Liver (tissue), 8 donors: ENCODE measurements at regions not wholly inside any gene's neighbourhood (a gene's known extent, or its start where the extent isn't known, plus 50 kb on each side); places are given as distances from the start of the nearest gene placed in this dataset.

ENCODE experiments used
- DNase-seq: peaks from one replicate; pipeline ENCODE4 v3.0.0-alpha.2; 2017; ENCODE audit warnings: low spot score
- H3K27ac ChIP-seq, 2 donors: one replicate each; pipeline ENCODE4 v1.7.0; 2013; ENCODE audit warnings: inconsistent platforms in 2 of 2, low read length in 2 of 2, control low read depth in 1 of 2, low read depth in 1 of 2, mild to moderate bottlenecking in 1 of 2
- H3K27me3 ChIP-seq, 4 donors: one replicate each; pipeline versions ENCODE4 v1.6.1 to v1.7.0; 2013; ENCODE audit warnings: low read length in 3 of 4, inconsistent platforms in 1 of 4, mild to moderate bottlenecking in 1 of 4, moderate library complexity in 1 of 4; ENCODE audit not compliant: control insufficient read depth in 4 of 4, insufficient read depth in 4 of 4
- H3K36me3 ChIP-seq, 4 donors: one replicate each; pipeline versions ENCODE4 v1.6.1 to v1.7.0; 2013; ENCODE audit warnings: low read length in 3 of 4, mild to moderate bottlenecking in 3 of 4, low read depth in 1 of 4, moderate library complexity in 1 of 4; ENCODE audit not compliant: control insufficient read depth in 4 of 4, insufficient read depth in 3 of 4
- H3K4me1 ChIP-seq, 4 donors: one replicate each; pipeline versions ENCODE4 v1.6.1 to v1.7.0; 2013; ENCODE audit warnings: low read length in 3 of 4, mild to moderate bottlenecking in 3 of 4, moderate library complexity in 1 of 4; ENCODE audit not compliant: control insufficient read depth in 4 of 4, insufficient read depth in 4 of 4
- H3K4me3 ChIP-seq, 3 donors: one replicate each; pipeline versions ENCODE4 v1.6.1 to v1.7.0; 2013; ENCODE audit warnings: low read length in 3 of 3, control low read depth in 1 of 3, low read depth in 1 of 3, mild to moderate bottlenecking in 1 of 3
- H3K9ac ChIP-seq, 2 donors: one replicate each; pipeline ENCODE4 v1.7.0; 2013; ENCODE audit warnings: low read length in 2 of 2, mild to moderate bottlenecking in 2 of 2, moderate library complexity in 2 of 2, control low read depth in 1 of 2, low read depth in 1 of 2
- H3K9me3 ChIP-seq, 4 donors: one replicate each; pipeline versions ENCODE4 v1.6.1 to v1.7.0; 2013; ENCODE audit warnings: low read length in 3 of 4; ENCODE audit not compliant: control insufficient read depth in 4 of 4
- CTCF ChIP-seq: fragments of 150-350 bp; IDR thresholded peaks from 2 replicates; pipeline ENCODE4 v1.5.1; 2017; ENCODE audit warnings: improper control_type of control experiment, low read depth, low read length; ENCODE audit not compliant: missing input control
- EGR1 ChIP-seq, 2 donors: IDR thresholded peaks; 2 replicates each; pipeline ENCODE4 v1.6.1; 2016 to 2018; ENCODE audit warnings: antibody characterized with exemption in 2 of 2, low read depth in 2 of 2
- FOXA1 ChIP-seq: IDR thresholded peaks from 2 replicates; pipeline ENCODE4 v1.6.1; 2016; ENCODE audit warnings: antibody characterized with exemption
- FOXA2 ChIP-seq: IDR thresholded peaks from 2 replicates; pipeline ENCODE4 v1.6.1; 2016; ENCODE audit warnings: antibody characterized with exemption
- GABPA ChIP-seq, 2 donors: IDR thresholded peaks in 1 of 2; conservative IDR thresholded peaks in 1 of 2; 2 replicates each; pipeline ENCODE4 v1.6.1; 2016; ENCODE audit warnings: antibody characterized with exemption in 2 of 2, mild to moderate bottlenecking in 1 of 2, moderate library complexity in 1 of 2
- HNF4A ChIP-seq, 2 donors: conservative IDR thresholded peaks; 2 replicates each; pipeline ENCODE4 v1.6.1; 2016; ENCODE audit warnings: antibody characterized with exemption in 2 of 2, mild to moderate bottlenecking in 2 of 2
- HNF4G ChIP-seq: IDR thresholded peaks from 2 replicates; pipeline ENCODE4 v1.6.1; 2016; ENCODE audit warnings: antibody characterized with exemption
- JUND ChIP-seq, 2 donors: IDR thresholded peaks; 2 replicates each; pipeline ENCODE4 v1.6.1; 2016; ENCODE audit warnings: antibody characterized with exemption in 2 of 2
- NR2F2 ChIP-seq: IDR thresholded peaks from 2 replicates; pipeline ENCODE4 v1.6.1; 2016; ENCODE audit warnings: antibody characterized with exemption
- RAD21 ChIP-seq, 2 donors: IDR thresholded peaks; 2 replicates each; pipeline ENCODE4 v1.6.1; 2016; ENCODE audit warnings: antibody characterized with exemption in 2 of 2, mild to moderate bottlenecking in 2 of 2
- RXRA ChIP-seq, 2 donors: IDR thresholded peaks; 2 replicates each; pipeline ENCODE4 v1.6.1; 2017 to 2018; ENCODE audit warnings: antibody characterized with exemption in 2 of 2, mild to moderate bottlenecking in 1 of 2
- SP1 ChIP-seq: IDR thresholded peaks from 2 replicates; pipeline ENCODE4 v1.6.1; 2018; ENCODE audit warnings: antibody characterized with exemption, mild to moderate bottlenecking
- YY1 ChIP-seq: IDR thresholded peaks from 2 replicates; pipeline ENCODE4 v1.6.1; 2016; ENCODE audit warnings: antibody characterized with exemption, mild to moderate bottlenecking
- WGBS: extraction: QIAGEN DNeasy Blood & Tissue Kit; methylation state at CpG from one replicate; pipeline ENCODE4 v1.1.7; 2013; 5-methylcytosine and 5-hydroxymethylcytosine counted together
- TF ChIP-seq, protein P1 (sequence below): IDR thresholded peaks from 2 replicates; pipeline ENCODE4 v1.6.1; 2016; ENCODE audit warnings: antibody characterized with exemption, mild to moderate bottlenecking
- TF ChIP-seq, protein P2 (sequence below): IDR thresholded peaks from 2 replicates; pipeline ENCODE4 v1.6.1; 2016; ENCODE audit warnings: antibody characterized with exemption
- TF ChIP-seq, protein P3 (sequence below): IDR thresholded peaks from 2 replicates; pipeline ENCODE4 v1.6.1; 2016; ENCODE audit warnings: antibody characterized with exemption
- TF ChIP-seq, protein P4 (sequence below): IDR thresholded peaks from 2 replicates; pipeline ENCODE4 v1.6.1; 2016; ENCODE audit warnings: antibody characterized with exemption
- donor health status: healthy.
- donor health status: healthy.
- donor health status: healthy.
- donor health status: healthy.
- donor health status: healthy.

DNA sequence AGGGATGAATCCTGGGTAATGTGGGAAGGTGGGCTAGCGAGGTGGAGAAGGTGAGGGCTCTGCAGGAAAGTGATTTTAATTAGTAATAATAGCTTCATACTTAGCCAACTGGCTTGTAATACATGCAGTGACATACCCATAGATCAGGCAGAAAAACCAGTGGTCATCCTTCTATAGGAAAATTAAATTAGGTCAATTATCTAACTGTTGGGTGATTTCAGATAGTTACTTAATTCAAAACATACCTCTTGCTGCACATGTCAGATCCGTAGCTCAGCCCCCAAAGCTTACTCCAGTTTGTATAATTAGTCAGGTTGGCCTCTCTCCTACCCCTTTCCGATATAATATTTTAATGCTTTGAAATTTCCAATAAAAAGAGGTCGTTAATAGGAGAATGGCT is 137.0 kb downstream of the TMEM114 start:
- TF ChIP-seq YY1 (no peak), HNF4G (no peak), FOXA2 (no peak), SP1 (no peak), EGR1 (IDR thresholded peaks at IDR 0.05; ENCODE audit: low read depth in 2 of 2) (no peak), RXRA (IDR thresholded peaks at IDR 0.05) (no peak), FOXA1 (no peak), RAD21 (IDR thresholded peaks at IDR 0.05) (no peak), NR2F2 (no peak), GABPA (IDR thresholded peaks at IDR 0.05 in 1 of 2, conservative IDR thresholded peaks at IDR 0.05 in 1 of 2) (no peak), JUND (IDR thresholded peaks at IDR 0.05) (no peak)
- TF ChIP-seq, protein P1, sequence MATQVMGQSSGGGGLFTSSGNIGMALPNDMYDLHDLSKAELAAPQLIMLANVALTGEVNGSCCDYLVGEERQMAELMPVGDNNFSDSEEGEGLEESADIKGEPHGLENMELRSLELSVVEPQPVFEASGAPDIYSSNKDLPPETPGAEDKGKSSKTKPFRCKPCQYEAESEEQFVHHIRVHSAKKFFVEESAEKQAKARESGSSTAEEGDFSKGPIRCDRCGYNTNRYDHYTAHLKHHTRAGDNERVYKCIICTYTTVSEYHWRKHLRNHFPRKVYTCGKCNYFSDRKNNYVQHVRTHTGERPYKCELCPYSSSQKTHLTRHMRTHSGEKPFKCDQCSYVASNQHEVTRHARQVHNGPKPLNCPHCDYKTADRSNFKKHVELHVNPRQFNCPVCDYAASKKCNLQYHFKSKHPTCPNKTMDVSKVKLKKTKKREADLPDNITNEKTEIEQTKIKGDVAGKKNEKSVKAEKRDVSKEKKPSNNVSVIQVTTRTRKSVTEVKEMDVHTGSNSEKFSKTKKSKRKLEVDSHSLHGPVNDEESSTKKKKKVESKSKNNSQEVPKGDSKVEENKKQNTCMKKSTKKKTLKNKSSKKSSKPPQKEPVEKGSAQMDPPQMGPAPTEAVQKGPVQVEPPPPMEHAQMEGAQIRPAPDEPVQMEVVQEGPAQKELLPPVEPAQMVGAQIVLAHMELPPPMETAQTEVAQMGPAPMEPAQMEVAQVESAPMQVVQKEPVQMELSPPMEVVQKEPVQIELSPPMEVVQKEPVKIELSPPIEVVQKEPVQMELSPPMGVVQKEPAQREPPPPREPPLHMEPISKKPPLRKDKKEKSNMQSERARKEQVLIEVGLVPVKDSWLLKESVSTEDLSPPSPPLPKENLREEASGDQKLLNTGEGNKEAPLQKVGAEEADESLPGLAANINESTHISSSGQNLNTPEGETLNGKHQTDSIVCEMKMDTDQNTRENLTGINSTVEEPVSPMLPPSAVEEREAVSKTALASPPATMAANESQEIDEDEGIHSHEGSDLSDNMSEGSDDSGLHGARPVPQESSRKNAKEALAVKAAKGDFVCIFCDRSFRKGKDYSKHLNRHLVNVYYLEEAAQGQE = no peak
- TF ChIP-seq, protein P2, sequence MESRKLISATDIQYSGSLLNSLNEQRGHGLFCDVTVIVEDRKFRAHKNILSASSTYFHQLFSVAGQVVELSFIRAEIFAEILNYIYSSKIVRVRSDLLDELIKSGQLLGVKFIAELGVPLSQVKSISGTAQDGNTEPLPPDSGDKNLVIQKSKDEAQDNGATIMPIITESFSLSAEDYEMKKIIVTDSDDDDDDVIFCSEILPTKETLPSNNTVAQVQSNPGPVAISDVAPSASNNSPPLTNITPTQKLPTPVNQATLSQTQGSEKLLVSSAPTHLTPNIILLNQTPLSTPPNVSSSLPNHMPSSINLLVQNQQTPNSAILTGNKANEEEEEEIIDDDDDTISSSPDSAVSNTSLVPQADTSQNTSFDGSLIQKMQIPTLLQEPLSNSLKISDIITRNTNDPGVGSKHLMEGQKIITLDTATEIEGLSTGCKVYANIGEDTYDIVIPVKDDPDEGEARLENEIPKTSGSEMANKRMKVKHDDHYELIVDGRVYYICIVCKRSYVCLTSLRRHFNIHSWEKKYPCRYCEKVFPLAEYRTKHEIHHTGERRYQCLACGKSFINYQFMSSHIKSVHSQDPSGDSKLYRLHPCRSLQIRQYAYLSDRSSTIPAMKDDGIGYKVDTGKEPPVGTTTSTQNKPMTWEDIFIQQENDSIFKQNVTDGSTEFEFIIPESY = no peak
- TF ChIP-seq, protein P3, sequence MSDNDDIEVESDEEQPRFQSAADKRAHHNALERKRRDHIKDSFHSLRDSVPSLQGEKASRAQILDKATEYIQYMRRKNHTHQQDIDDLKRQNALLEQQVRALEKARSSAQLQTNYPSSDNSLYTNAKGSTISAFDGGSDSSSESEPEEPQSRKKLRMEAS = no peak
- 58% methylated on average over 4 of the region's 4 CpGs for WGBS
- no peak overlapping the region for H3K27ac ChIP-seq
- no peak overlapping the region for H3K9ac ChIP-seq
- no peaks in the 10 kb centered on the region for H3K36me3 ChIP-seq
- peaks cover 0 to 6% (median under 1%) of the 10 kb centered on the region in 4 donors for H3K9me3 ChIP-seq
- DNase-seq = no peak
- H3K4me3 ChIP-seq = no peak overlapping the region
- no peaks in the 10 kb centered on the region for H3K27me3 ChIP-seq
- H3K4me1 ChIP-seq = no peaks in the 10 kb centered on the region

- WGBS = 50% methylated on average over 3 of the region's 3 CpGs
- H3K27ac ChIP-seq = no peak overlapping the region
- H3K9me3 ChIP-seq = peaks cover 0 to 6% (median under 1%) of the 10 kb centered on the region in 4 donors
- no peaks in the 10 kb centered on the region for H3K27me3 ChIP-seq
- no peak for DNase-seq
- H3K4me3 ChIP-seq = no peak overlapping the region
- H3K9ac ChIP-seq = no peak overlapping the region
- no peaks in the 10 kb centered on the region for H3K36me3 ChIP-seq
- TF ChIP-seq, protein P3 = no peak
- TF ChIP-seq FOXA1 (no peak), YY1 (no peak)
- H3K4me1 ChIP-seq = no peaks in the 10 kb centered on the region
These were observed 137.4 kb downstream of the TMEM114 start for GRCh38 chr16:8452941-8453340.

DNA sequence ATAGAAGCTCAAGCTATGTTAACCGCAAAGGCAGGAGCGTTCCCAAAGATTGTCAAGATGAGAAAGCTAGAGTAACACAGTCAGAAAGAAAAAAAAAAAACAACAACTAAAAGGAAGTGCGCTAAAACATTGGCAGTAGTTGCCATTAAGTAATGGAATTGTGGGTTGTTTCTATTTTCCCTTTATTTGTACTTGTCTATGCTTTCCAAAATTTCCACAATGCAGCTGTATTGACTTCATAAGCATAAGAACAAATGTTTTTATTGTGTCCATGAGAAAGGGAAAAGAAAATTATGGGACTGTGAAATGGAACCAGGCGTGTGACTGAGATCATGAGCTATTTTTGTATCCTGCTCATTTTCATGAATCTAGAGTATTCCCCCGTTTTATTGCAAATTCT is 153.4 kb downstream of the TMEM114 start:
- H3K36me3 ChIP-seq = no peaks in the 10 kb centered on the region
- H3K27ac ChIP-seq = no peak overlapping the region
- no peak overlapping the region for H3K9ac ChIP-seq
- H3K4me3 ChIP-seq = no peak overlapping the region
- H3K4me1 ChIP-seq = no peaks in the 10 kb centered on the region
- DNase-seq = no peak
- 70% methylated on average over 5 of the region's 5 CpGs for WGBS
- H3K9me3 ChIP-seq = no peaks in the 10 kb centered on the region
- H3K27me3 ChIP-seq = peaks cover 0 to 2% (median 0%) of the 10 kb centered on the region in 4 donors
- no peak for TF ChIP-seq FOXA2
- no peak for TF ChIP-seq JUND (IDR thresholded peaks at IDR 0.05)
- no peak for TF ChIP-seq RXRA (IDR thresholded peaks at IDR 0.05)
- no peak for TF ChIP-seq RAD21 (IDR thresholded peaks at IDR 0.05)
- TF ChIP-seq HNF4A (conservative IDR thresholded peaks at IDR 0.05) = no peak
- TF ChIP-seq NR2F2 = no peak
- TF ChIP-seq, protein P4, sequence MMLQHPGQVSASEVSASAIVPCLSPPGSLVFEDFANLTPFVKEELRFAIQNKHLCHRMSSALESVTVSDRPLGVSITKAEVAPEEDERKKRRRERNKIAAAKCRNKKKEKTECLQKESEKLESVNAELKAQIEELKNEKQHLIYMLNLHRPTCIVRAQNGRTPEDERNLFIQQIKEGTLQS = no peak
- TF ChIP-seq, protein P3 = no peak
- no peak for TF ChIP-seq CTCF
